NCI-H1048 (cell line): ENCODE measurements at regions not wholly inside any gene's neighbourhood (a gene's known extent, or its start where the extent isn't known, plus 50 kb on each side); places are given as distances from the start of the nearest gene placed in this dataset.

Experiments
- DNase-seq: peaks from one replicate; lab custom pipeline; 2025; lab: John Stamatoyannopoulos, UW

DNA sequence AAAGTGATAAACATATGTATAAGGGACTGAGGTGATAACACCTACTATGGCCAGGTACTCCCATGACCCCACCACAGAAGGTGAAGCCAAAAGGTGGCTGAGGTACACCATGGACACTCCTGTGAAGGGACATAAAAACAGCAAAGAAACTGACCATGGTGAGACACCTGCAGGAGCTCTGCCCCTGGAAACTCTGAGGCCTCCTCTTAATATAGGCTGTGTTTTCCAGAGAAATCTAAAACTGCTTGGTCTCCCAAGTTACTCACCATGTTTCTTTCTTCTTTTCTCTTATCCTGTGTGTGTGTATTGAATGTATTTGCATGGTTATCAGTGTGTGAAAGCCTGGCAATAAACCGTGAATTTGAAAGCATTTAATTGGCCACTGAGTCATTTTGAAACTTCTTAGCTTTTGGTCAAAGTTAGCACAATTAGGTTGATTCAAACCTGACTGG is 739.3 kb upstream of the GCFC2 start:
- no peak for DNase-seq

DNA sequence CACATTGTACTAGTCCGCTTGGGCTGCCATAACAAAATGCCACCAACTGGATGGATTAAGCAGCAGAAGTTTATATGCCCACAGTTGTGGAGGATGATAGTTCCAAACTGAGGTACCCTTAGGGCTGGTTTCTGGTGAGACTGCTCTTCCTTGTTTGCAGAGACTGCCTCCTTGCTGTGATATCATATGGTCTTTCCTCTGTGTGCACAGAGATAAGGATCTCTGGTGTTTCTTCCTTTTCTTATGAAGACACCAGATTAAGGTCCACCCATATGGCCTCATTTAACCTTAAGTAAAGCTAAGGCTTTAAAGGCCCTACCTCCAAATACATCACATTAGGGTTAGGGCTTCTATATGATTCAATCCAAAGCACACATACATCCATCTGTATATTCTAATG is 738.2 kb upstream of the GCFC2 start:
- no peak for DNase-seq

DNA sequence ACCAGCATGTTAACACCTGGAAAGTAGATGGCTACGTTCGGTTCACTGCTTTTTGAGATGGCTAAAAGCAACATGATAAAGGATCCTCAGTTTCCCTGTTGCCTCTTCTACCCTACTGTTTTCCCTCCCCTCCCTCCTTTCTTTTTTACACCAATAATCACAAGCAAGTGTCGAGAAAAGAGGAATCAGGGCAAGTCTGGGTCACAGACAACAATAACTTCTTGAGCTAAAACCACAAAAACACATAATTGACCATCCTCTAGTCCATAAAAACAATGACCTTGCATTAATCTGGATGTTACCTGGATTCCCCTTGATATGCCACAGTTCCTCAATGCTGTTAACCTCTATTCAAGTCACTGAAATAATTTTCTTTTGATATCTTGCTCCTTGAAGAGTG is 736.6 kb upstream of the GCFC2 start:
- DNase-seq = no peak

DNA sequence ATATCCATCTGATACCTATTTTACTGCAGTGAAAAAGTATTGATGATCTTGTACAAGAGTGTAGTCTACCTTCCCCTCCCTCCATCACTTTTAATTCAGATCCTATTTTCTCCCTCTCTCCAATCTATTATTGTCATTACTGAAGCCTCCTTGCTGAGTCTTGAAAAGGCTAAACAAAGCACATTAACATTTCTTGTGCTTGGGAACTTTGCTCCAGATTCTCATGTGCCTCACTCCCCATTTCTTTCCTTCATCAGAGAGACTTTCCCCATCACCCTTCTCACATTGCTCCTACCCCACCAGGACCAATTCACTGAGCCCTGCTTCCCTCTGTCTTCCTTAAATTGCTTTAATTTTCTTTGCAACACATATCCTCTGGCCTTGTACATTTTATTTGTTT is 736.2 kb upstream of the GCFC2 start:
- DNase-seq = no peak

DNA sequence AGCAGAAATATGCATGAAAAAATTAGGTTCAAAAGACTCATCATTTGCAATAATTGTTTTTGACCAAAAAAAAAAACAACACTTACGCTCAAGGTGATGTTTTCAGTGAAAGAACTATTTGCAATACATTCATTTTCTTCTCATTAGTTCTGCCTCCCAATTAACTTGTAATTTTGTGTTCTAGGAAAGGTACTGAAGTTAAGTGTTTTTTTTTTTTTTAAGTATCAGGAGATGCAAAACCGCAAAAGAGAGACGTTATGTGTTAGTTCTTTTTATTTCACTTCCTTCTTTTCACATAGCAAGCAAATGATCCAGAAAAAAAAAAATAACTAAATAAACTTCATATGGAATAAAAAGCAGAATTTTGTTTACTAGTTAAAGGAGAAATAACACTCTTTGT is 735.2 kb upstream of the GCFC2 start:
- no peak for DNase-seq

DNA sequence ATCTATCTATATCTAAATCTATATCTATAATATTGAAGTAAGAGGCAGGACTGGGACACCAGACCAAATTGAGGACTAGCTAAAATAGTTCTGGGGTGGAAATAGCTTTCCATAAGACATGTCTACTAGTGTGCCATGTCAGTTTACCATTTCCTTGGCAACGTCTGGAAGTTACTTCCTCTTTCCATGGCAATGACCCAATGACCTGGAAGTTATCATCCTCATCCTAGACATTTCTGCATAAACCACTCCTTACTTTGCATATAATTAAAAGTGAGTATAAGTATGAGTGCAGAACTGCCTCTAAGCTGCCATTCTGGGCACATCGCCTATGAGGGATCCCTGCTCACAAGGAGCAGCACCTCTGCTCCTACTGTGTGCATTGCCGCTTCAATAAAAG is 734.0 kb upstream of the GCFC2 start:
- no peak for DNase-seq

DNA sequence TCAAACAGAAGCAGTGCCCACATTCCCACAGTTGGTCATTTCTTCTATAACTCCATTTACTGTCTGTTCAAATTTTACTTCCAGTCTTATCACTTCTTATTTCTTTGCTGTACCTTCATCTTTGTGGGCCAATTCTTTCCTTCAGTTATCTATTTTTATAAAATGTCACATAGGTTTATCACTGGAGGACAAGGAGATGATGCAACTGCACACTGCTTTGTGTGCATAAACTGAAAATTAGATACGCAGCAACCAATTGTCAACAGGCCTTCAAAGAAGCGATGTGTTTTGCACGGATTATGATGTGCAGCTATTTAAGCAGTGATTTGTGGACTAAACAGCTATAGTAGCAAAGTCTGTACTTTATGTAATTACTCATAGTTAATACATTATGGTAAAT is 726.8 kb upstream of the GCFC2 start:
- DNase-seq = no peak

DNA sequence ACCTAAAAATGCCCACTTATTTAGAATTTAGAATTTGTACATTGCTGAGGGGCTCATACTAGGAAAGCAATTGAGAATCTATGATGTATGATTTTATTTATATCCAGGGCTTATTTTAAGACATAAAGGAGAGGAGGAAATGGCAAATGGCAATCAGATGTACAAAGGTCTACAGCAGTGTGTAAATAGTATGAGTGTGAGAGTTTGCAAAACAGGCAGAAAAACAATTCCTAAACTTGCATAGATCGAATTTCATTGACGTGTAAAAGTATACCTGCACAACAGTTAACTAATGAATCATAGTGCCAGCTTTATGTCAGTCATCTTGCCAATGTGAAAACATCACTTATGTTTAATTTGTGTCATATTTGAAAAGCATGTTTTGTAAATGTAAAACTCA is 718.7 kb upstream of the GCFC2 start:
- no peak for DNase-seq

DNA sequence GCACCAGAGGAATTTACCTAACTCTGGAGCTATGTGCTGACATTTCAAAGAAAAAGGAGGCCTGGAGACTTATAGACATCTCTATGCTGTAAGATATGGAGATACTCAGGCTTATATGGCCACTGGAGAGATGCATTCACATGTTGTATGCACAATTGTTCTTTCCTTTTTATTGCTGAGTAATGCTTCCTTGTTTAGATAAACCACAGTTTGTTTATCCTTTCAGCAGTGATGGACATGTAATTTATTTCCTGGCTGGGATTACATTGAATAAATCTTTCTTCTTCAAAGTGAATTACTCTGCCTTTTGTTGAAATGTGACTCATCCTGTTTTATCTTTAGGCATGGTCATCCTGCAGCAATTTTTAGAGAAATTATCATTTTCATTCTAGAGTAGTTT is 716.7 kb upstream of the GCFC2 start:
- no peak for DNase-seq

DNA sequence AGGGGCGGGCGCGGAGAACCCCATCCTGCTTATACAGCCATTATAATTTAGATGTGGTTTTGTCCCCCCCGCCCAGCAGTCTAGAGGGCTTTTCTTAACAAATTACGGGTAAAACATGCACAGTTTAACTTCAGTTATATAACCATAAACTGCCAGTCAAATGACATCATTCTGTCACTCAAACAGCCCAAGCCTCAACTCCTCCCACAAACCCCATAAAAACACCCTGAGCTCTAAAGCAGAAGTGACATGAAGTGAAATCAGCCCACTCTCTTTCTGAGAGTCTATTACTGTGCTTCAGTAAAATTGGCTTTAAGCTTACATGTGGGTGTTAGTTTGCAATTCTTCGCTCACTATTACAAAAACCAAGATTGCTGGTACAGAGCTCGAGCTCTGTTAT is 705.1 kb upstream of the GCFC2 start:
- no peak for DNase-seq

DNA sequence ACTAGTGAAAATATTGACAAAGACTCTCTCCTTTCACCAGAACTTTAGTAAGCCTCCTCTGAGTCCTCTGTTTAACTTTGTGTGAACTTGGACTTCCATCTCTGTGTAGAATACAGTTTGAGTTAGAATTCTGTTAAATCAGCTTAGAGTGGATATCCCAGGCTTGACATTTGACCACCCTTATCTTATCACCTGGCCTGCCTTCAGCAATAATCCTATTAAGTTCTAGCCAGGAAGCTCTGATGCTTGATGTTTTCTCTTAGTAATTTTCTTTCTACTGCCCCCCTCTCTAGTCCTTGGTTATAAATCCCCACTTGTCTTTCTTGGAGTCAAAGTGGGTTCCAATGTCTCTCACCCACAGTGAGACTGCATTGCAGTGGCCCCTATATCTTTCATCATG is 702.7 kb upstream of the GCFC2 start:
- DNase-seq = no peak

DNA sequence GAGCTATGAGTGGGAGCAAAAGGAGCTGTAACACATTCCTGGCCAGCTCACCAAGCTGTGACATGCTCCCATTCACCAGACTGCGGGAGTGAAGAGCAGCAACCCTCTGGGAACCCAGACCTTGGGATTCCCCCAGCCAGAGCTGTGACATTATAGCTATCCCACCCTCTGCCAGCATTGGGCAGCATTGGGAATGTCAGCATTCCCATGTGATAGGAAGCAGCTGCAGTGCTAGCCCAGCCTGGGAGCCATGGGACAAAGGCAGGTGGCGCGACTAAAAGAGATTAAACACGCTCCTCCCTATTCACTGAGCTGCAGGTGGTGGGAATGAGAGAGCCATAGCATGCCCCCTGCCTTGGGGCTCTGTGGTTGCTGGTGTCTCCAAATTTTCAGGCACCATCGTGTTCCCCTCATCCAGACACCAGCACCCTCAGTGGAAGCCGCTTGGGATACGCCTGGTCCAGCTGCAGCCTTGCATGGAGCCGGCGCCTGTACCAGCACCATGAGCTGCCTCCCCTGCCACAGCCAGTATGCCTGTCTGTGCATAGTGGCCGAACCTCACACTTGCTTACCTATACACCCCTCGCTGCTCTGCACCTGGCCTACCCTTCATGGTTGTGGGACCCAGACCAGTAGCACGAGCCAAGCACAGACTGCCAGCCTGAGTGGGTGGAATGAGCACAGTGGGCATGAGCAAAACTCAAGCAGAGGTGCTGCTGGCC is 695.6 kb upstream of the GCFC2 start:
- no peak for DNase-seq

DNA sequence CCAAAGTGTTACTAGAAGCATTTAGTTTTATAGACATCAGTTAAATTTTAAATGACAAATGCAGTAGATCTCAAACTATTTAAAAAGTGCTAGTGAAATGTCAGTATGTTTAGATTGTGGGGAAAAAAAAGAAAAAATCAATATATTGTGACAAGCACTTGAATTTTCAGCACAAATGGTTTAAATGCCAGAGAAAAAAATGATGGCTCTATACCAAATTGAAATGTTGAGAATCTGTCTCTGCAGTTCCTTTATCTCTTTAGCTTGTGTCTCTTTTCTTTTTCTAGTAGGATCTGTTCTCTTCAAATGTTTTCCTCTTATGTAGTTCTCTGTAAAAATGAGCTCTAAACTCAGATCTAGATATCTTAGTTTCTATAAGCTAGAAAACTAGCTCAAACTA is 682.6 kb upstream of the GCFC2 start:
- no peak for DNase-seq

DNA sequence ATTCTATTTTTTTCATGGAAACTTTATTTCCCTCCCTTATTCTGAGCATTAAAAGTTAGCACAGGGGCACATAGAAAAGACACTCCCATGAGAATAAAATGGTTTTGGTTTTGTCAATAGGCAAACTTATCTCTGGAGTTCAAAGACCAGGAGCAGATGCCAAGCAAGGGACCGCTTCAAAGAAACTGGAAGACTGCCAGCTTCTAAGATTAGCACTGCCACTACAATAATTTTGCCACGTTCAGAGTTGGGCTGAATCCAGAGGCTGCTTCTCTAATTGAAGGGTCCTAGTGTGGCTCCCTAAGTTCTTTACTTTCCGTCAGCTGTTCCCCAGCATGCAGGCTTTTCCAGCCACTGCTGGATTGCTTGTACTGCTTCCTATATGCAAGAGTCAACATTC is 681.0 kb upstream of the GCFC2 start:
- no peak for DNase-seq

DNA sequence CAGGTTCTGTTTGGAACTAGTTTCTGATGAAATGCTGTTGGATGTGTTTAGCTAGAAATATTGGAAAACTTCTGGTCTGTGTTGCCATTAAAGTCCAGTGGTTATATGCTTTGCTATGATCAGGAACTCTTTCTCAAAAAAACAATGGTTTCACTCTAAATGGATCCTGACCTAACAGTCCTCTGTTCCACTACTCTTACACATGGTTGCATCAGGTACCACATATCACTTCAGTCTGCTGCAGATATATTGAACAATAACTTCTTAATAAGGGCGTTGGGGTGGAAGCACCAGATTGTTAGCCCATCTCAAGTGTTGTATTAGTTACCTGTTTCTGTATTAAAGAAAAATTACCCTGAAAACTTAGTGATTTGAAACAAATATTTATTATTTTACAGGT is 676.6 kb upstream of the GCFC2 start:
- DNase-seq = no peak

DNA sequence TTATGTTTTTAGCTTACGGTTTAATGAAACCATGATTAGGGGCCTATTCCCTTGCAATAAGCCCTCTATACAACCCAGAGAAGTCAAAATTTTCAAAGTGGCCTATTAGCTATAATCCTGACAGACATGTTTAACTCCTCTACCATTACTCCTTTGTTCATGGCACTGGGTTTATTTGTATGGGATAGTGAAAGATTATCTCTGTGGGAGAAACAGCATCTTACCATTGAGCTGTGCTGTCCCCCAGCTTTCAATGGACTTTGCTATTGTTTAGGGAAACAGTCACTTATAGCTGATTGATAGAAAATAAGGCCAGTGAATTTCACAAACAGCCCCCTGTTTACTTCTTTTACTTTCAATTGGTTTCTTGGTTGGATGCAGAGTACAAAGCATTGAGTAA is 675.2 kb upstream of the GCFC2 start:
- no peak for DNase-seq

DNA sequence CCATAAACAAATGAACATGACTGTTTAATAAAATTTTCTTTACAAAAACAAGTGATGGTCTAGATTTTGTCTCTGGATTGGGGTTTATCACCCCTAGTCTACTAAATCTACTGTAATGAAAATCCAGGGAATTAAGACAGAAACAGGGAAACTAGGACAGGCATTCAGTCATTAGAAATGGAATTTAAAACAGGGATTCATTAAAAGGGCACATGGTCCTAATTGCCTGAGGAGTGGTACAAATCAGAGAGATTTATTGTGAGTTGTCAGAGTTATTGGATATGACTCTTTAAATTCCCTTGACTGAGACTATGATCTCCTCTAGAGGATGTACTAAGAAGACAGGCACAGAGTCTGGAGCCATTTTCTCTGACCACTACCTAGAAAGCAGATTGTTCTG is 670.9 kb upstream of the GCFC2 start:
- no peak for DNase-seq

DNA sequence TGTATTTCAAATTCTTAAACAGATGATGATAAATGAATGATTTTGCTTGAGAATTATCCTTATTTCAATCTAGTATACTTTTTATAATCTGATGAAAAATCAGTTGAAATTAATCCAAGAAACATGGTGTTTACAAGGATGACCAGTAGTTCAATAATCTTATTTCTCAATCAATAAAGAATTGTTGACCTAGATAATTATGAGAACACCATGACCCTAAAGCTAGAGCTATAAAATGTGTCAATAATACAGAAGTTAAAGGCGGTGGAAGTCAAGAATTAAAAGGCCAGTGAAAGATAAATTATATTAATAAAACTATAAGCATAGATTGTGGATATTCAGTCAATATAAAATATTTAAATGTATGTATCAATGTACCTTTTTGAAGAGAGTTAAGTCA is 667.4 kb upstream of the GCFC2 start:
- no peak for DNase-seq

DNA sequence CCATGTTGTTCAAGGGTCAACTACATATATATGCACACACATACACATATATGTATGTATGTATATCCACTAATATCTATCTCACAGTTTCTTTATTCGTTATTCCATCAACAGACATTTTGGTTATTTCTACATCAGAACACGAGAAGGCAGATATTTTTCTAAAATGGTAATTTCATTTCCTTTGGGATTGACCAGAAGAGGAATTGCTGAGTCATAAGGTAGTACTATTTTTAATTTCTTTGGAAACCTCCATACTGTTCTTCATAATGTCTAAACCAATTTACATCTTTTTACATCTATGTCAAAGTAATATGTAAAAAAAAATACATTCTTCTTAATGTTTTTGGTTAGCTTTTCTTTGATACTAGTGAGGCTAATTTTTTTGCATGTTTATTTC is 630.7 kb upstream of the GCFC2 start:
- no peak for DNase-seq

DNA sequence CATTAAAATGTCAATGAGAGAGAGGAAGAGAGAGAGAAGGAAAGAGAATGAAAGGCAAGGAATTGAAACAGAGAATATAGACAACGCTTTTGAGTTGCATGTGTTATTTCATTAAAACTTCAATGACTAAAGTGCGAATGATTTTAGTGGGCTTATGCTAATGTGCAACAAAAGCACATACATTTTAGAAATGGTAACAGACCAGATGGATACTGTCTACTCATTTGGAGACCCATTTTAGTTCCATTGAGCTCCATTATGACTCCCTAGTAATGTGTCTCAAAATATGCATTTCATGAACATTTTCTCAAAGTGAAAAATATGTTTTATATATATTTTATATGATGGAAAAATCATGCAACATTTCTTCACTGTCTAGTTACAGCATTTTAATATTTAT is 622.2 kb upstream of the GCFC2 start:
- DNase-seq = no peak

DNA sequence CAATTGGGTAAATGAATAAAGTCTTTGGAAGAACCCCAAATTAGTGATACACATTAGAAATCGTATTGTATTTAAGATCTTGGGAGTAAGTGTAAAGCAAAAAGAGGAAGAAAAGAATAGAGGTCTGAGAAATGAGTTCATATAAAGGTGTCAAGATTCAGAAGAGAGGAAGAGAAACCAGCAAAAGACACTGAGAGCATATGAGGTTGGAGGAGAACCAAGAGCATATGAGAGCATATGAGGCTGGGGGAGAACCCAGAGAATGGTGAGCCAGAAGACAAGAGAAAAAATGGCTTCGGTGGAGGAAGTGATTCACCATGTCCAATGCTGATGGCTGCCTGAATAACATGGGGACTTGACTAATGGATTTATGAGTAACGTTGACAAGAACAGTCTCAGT is 620.1 kb upstream of the GCFC2 start:
- DNase-seq = no peak

DNA sequence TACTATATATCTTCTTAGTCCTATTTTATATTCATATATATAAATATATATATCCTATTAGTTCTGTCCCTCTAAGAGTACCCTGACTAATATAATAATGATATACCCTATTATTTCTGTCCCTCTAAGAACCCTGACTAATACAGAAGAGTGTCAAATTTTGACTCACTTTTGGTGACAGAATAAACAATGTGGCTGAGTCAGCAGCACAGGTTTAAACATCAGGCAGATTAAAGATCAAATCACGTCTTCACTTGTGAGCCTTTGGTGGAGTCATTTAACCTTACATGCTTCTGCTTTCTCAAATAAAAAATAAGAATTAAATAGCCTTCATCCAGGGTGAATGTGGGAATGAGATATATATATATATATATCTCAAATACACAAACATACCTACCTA is 615.9 kb upstream of the GCFC2 start:
- DNase-seq = no peak

DNA sequence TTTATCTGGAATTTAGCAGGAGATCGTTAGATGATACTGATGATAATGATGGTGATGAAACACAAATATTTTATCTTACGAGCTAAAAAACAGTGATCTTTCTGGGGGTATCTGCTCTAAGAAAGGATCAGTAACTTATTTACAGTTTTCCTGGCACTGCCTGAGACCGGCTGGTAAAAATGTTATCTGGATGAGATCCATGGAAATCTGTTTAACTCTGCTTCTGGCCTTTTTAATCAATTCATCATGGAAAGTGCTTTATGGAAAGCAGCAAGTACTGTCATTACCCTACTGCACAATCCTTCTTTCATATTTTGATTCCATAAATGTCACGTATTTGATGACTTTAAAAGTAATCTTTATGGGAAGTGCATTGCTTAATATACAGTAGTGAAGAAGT is 612.7 kb upstream of the GCFC2 start:
- DNase-seq = no peak

DNA sequence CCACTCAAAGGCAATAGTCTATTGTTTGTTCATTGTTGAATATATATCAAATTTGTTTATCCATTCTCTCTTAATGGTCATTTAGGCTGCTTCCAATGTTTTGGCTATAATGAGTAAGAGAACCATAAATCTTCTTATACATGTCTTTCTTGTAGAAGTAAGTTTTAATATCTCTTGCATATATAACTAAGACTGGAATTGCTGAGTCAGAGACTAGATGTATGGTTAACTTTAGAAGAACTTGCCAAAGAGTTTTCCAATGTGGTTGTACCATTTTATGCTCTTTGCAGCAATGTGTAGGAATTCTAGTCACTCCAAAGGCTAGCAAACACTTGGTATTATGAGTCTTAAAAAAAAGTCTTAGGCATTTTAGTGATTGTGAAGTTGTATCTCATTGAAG is 610.0 kb upstream of the GCFC2 start:
- DNase-seq = no peak

DNA sequence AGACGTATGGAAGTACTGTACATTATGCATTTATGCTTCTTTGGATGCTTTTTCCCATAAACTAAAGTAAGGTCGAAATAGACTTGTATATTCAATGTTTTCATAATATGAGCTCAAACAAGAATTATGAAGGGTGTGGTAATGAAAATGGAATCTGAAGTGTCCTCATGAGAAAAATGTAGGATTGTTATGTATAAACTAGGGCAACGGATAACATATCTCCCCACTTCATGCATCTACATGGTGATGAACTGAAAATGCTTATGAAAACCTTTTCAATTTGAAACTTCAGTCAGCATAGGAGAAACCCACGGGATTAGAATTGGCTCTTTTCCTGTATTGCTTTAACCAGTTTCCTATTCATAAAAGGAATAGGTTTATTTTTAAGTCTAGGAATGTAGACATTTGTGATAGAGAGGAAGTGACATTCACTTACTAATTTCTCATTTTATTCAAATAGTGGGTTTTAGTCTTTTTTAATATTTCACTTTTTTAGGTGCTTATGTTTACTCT is 608.2 kb upstream of the GCFC2 start:
- no peak for DNase-seq
